ENCODE measurements at regions not wholly inside any gene's neighbourhood (a gene's known extent, or its start where the extent isn't known, plus 50 kb on each side); places are given as distances from the start of the nearest gene placed in this dataset.
A peak's percentile ranks its signal among the peaks of the same experiment; 100 is the strongest.
"Not testable (repeated sequence)": the region's sequence is repeated elsewhere in the genome, so short reads cannot be mapped to it uniquely, and the experiment has no call there.

DNA sequence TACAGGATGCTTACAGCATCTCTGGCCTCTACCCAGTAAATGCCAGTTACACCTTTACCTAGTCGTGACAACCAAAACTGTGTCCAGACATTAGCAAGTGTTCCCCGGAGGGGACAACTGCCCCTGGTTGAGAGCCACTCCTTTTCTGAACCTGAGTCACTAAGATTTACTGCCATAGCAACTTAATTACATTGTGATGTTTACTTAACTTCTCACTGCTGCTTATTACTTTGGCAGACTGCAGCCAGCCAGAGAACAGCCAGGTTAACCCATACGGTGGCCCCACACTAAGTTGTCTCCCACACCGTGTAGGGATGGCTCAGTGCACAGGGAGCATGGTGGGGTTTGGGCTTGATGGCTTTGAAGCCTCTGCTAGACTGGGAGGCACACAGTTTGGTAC, 204.7 kb upstream of the SULF2 start:
- DNase-seq (ENCODE audit: low read depth) = peak; percentile 87

- DNase-seq (ENCODE audit: low read depth) = peak; percentile 24
Observed at GRCh38 chr20:47988676-47989075, 203.4 kb upstream of the SULF2 start.

DNA sequence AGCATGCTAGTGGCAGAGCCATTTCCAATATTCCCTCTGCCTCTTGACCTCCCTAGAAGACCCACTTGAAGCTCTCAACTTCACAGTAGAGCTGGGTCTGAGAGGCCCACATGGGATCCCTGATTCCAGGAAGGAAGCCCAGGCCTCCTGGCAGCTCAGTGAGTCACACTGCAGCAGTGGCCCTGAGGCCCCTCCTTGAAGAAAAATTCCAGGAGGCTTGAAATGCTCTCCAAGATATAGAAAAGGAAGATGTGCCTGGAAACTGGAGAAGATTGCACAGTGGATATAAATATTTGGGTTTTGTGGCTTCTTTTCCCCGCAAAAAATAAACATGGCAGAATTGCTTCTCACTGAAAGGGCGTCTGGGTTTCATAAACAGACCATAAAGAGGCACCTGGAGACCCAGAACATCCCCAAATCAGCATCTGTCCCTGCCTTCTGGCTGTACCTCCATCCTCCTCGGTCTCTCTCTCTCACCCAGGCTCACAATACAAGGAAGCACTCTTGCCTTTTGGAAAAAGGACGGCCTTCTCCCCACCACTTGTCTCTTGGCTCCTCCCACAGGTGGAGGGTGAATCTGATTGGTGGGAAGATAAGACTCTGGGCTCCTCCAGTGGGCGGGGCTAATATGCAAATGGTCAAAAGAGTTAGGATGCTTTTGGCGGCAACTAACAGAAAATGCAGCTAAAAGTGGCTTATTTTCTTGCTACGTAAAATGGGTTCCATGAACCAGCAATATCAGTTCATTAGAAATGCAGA, 200.0 kb upstream of the SULF2 start:
- peak; percentile 69 for DNase-seq (ENCODE audit: low read depth)

DNA sequence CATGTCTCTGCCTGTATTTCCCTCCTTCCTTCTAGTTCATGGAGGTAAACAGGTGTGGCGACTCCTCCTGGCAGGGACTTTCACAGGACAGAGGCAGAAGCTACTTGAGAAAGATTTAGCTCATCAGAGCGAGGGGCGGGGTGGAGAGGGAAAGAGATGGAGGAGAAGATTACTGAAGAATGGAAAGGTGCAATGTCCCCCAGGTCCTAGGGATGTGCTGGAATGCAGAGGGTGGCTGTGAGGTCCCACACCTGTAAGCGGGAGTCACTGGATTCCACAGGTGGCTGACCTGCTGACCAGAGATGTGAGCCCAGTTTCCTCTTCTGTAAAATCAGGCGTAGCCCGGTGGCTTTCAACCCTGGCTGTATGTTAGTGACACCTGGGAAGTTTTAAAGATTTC, 199.2 kb upstream of the SULF2 start:
- no peak for DNase-seq (ENCODE audit: low read depth)

DNA sequence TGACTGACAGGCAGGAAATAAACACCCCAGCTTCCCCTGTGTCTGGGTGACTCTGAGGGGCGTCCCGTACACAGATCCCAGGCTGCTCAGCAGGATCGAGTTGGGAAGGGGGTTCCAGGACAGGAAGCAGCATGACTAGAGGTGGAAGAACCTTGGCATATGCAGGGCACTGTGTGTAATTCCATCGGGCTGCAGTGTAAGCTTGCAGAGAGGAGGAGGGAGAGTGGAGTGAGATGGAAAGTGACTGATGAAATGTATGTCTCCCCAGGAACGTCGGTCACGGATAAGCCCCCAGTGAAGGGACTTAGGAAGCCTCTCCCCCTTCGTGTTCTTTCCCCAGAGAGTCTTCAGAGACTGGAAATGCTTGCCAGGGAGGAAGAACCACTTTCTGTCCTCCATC, 198.4 kb upstream of the SULF2 start:
- not testable (repeated sequence) for DNase-seq (ENCODE audit: low read depth)

- DNase-seq (ENCODE audit: low read depth) = no peak
Observed at GRCh38 chr20:47982574-47983360, 197.5 kb upstream of the SULF2 start.

DNA sequence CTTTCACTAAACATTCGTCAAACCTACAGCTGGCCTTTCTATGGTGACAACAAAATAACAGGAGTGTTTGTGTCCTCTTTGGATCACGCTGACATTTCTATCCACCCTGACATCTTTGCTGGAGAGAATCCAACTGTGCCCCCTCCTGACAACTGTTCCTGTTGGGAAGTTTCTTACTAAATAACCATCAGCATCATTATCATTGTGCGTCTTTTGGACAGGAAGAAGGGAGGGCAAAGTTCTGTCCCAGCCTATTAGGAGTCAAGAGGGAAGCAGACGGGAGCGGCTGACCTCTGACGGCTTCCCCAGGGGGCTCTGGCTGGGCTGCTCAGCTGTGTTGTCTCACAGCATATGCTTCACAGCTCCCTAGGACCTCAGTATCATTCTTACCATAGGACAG, 195.9 kb upstream of the SULF2 start:
- DNase-seq (ENCODE audit: low read depth) = no peak

DNA sequence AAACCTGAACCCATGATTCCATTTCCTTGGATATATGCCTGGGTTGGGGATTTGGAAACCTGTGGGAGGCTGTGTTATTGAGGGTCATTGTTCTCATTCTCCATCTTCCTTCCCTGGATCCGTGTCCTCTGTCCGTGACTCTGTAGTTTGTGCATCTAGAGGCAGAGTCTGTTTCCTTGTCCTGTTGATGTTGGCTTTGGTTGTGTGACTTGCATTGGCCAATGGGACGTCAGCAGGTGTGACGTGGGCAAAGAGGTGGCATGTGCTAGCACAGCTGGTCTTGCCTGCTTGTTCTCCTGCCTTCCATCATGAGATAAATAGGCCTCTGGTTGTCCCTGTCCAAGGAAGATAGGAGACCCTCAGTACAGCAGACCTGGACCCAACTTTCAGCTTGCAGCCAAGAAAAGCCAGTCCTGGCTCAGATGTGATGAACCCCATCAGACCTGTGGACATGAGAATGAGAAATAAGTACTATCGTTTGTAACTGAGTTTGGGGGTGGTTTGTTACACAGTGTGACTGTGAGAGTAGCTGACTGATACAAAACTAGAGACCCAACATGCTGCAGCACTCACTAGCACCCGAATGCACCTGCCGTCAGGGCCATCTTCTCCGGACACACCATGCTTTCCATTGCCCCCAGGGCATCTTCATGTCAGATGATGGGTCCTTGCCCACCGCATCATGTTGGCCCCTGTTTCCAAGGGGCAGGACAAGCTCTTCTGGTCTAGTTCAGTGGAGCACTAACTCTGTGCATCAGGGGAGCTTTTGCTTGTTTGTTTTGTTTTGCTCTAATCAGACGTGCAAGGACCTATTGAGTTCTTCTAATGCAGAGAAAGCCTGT, 195.3 kb upstream of the SULF2 start:
- DNase-seq (ENCODE audit: low read depth) = no peak

DNA sequence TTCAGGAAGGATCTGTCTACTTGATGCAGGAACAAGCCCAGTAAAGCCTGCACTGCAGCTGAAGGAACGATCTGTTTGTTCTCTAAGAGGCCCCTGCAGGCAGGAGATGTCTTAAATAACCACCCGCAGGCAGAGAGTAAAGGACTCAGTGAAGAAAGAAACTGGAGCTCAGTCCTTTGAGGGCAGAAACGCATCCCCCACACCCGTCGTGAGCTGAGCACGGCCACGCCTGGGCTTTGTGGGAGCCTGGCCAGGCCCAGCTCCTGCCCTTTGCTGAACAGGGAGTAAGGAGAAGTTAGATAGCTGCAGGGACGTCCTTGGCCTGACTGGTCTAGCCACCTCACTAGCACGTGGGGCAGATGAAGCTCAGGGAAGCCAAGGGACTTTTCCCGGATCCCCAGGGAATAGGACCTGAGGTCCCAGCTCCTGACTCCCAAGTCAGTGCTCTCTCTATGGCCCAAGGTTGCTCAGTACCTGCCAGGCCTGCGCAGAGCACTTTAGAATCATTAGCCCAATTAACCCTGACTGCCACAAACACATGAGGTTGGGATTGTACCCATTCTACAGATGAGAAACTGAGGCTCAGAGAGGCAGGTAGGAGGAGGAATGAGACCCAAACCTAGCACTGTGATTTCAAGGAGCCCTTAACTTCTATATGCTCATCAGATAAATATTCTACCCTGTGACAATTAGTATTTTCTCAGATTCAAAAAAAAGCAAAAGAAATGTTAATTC, 194.2 kb upstream of the SULF2 start:
- DNase-seq (ENCODE audit: low read depth) = not testable (repeated sequence)

- not testable (repeated sequence) for DNase-seq (ENCODE audit: low read depth)
Observed at GRCh38 chr20:47978428-47979120, 193.3 kb upstream of the SULF2 start.

DNA sequence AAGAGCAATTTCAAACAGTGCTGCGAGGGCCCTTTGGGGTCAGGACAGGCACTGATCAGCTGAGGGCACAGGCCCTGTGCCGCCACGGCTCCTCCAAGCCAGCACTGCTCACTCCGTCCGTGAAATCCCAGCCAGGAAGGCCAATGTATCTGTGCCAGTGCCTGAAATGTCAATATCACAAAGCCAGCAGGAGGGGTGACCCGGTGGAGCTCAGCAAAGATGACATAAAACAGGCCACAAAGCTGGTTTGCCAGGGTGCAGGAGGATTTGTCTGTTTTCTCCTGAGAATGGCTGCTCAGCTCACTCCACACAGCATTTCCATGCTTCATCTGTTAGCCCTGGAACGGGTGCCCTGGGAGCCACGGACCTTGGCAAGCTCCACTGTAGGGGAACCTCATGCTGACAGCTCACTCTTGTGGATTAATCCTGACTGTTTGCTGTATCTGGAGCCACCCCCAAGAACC, 192.5 kb upstream of the SULF2 start:
- DNase-seq (ENCODE audit: low read depth) = peak; percentile 18

DNA sequence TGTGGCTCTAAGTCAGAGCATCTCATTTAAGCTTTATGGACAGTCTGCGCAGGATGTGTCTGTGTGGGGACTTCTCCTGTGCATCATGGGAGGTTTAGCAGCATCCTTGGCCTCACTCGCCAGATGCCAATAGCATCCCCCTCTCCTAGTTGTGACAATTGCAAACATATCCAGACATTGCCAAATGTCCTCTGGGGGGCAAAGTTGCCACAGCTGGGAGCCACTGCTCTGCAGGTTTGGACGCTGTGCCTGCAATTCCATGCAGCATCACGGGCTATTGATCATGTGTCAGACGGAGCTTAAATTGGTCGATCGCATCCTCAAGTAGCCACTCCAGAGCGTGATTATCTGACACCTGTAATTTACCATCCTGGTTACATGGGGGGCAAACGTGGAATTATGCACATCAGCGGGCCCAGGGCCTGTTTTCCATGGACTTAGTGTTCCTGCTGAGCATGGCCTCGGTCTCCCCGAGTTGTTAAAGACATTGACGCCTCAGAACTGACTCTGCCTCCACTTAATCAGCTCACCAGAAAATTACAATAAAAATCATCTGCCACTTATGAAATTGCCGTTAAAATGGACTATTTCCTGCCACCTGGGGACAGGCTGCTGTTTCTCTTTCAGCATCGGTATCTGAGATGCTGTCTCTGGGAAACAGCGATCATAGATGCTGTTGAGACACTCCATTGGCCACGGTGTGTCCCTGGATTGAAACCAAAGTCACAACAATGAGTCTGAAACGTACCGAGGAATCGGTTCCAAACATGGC, 191.9 kb upstream of the SULF2 start:
- DNase-seq (ENCODE audit: low read depth) = not testable (repeated sequence)

GRCh38 chr20:47974234-47974878, 189.1 kb upstream of the SULF2 start:
- no peak for DNase-seq (ENCODE audit: low read depth)

GRCh38 chr20:47973519-47974233, 188.4 kb upstream of the SULF2 start:
- DNase-seq (ENCODE audit: low read depth) = peak; percentile 23

- DNase-seq (ENCODE audit: low read depth) = no peak
Observed at GRCh38 chr20:47972916-47973309, 187.6 kb upstream of the SULF2 start.

DNA sequence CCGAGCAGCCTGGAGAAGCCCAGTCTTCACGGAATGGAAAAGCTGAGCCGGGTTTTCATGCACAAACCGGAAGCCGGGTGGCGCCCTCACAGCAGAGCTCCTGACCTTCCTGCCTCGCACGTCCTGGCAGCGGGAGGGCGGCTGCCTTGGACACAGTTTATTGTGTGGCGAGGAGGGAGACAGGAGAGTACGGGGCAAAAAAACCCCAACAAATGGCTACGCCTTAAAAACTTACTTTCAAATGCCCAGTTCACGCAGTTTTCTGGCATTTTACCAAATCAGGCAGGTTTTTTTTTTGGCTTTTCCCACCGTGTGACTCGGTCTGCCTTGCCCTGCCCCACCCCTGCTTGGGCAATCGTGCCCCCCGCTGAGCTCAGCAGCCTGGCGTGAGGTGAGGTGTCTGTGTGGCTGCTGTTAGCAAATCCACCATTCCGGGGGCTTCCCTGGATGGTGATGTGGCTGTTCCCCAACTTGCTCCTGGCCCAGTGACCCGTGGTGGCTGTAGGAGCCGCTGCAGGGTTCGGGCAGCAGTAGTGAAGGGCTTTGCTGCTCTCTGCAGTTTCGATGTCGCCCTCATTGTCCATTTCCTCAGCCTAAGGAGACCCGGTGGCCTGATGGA, 187.1 kb upstream of the SULF2 start:
- DNase-seq (ENCODE audit: low read depth) = peak; percentile 81

- no peak for DNase-seq (ENCODE audit: low read depth)
Observed at GRCh38 chr20:47971058-47971791, 185.9 kb upstream of the SULF2 start.
